HCT116 (cell line): ENCODE measurements at regions not wholly inside any gene's neighbourhood (a gene's known extent, or its start where the extent isn't known, plus 50 kb on each side); places are given as distances from the start of the nearest gene placed in this dataset.

Experiments
- ATAC-seq: fragments of 200-7000 bp; cut with Tn5 transposase; 2 replicates; pipeline ENCODE4 v1.9.1; 2020; ENCODE audit warnings: mild to moderate bottlenecking, moderate library complexity
- BruUV-seq: library from RNA; stranded (reverse); fragments of 400-500 nt; replicated peaks from 2 replicates; lab custom pipeline; 2021; lab: Mats Ljungman, UMichigan
- CTCF ChIA-PET: fragments of 300-600 bp; sonication (Branson Sonifier 250); formaldehyde crosslinking; loops from one replicate; lab custom pipeline; 2021; ENCODE audit warnings: antibody characterized with exemption; lab: Charles Lee
- POLR2A ChIA-PET: fragments of 300-600, 350-600 bp; sonication (Branson Sonifier 250); formaldehyde crosslinking; loops from one replicate; lab custom pipeline; 2021; ENCODE audit warnings: antibody characterized with exemption; lab: Charles Lee
- RAD21 ChIA-PET, 2 experiments: fragments of 300-600 bp; sonication (Branson Sonifier 250); formaldehyde crosslinking; loops; one replicate each; lab custom pipeline; 2023; ENCODE audit warnings: low total read pairs in 2 of 2; ENCODE audit not compliant: uncharacterized antibody in 2 of 2, unreplicated experiment in 2 of 2, low non-redundant PET in 1 of 2; lab: Charles Lee
- DNase-seq: peaks from one replicate; pipeline ENCODE4 v3.0.0-alpha.2; 2010; ENCODE audit warnings: low read depth, low spot score
- H2AFZ ChIP-seq: fragments of 200-600 bp; shearing (Covaris generic), sonication (generic); 2 replicates; pipeline ENCODE4 v1.6.1; 2017; ENCODE audit warnings: low read depth, mixed run types, mixed read lengths, antibody characterized with exemption, low read length; ENCODE audit not compliant: poor library complexity, severe bottlenecking
- H3K27ac ChIP-seq: 2 replicates; pipeline ENCODE4 v1.5.1; 2012; ENCODE audit warnings: low read depth, low read length
- H3K27me3 ChIP-seq: fragments of 200-600 bp; sonication (generic); 2 replicates; pipeline ENCODE4 v1.6.1; 2016; ENCODE audit warnings: mixed run types, low read length, mixed read lengths; ENCODE audit not compliant: insufficient read depth
- H3K36me3 ChIP-seq, 2 experiments: fragments of 200-500 bp in 1 of 2; fragments of 200-600 bp in 1 of 2; sonication (Bioruptor generic) in 1 of 2; sonication (generic) in 1 of 2; 2 replicates each; pipeline versions ENCODE4 v1.5.1 to v1.6.1; 2014 to 2016; ENCODE audit warnings: low read length in 2 of 2, inconsistent platforms in 1 of 2, mixed read lengths in 1 of 2, mixed run types in 1 of 2; ENCODE audit not compliant: insufficient read depth in 2 of 2, control insufficient read depth in 1 of 2
- H3K4me1 ChIP-seq, 2 experiments: fragments of 200-600 bp in 1 of 2; sonication (generic) in 1 of 2; 2 replicates each; pipeline versions ENCODE4 v1.5.1 to v1.6.1; 2012 to 2017; ENCODE audit warnings: low read length in 2 of 2, inconsistent platforms in 1 of 2, mild to moderate bottlenecking in 1 of 2, mixed read lengths in 1 of 2, mixed run types in 1 of 2, moderate library complexity in 1 of 2; ENCODE audit not compliant: insufficient read depth in 2 of 2, control insufficient read depth in 1 of 2
- H3K4me2 ChIP-seq: fragments of 200-600 bp; sonication (generic); 2 replicates; pipeline ENCODE4 v1.6.1; 2017; ENCODE audit warnings: mixed run types, low read length, mixed read lengths
- H3K4me3 ChIP-seq, 2 experiments: fragments of 200-600 bp in 1 of 2; sonication (generic) in 1 of 2; replicated peaks in 1 of 2; 2 replicates each; pipeline ENCODE4 v1.5.1; 2011 to 2016; ENCODE audit warnings: low read length in 2 of 2, control low read depth in 1 of 2, low read depth in 1 of 2, mild to moderate bottlenecking in 1 of 2, mixed read lengths in 1 of 2, mixed run types in 1 of 2
- H3K79me2 ChIP-seq: fragments of 200-600 bp; sonication (generic); 2 replicates; pipeline ENCODE4 v1.6.1; 2017; ENCODE audit warnings: mild to moderate bottlenecking, mixed run types, low read length, moderate library complexity, mixed read lengths; ENCODE audit not compliant: insufficient read depth
- H3K9ac ChIP-seq: fragments of 200-600 bp; sonication (generic); 2 replicates; pipeline ENCODE4 v1.6.1; 2016; ENCODE audit warnings: low read length, mixed read lengths
- H3K9me2 ChIP-seq: fragments of 200-600 bp; sonication (generic), shearing (Covaris generic); 2 replicates; pipeline ENCODE4 v1.6.1; 2017; ENCODE audit warnings: mixed run types, mild to moderate bottlenecking, moderate library complexity; ENCODE audit not compliant: insufficient read depth
- H3K9me3 ChIP-seq, 2 experiments: fragments of 200-500 bp in 1 of 2; fragments of 200-600 bp in 1 of 2; sonication (Bioruptor generic) in 1 of 2; sonication (generic) in 1 of 2; 2 replicates each; pipeline ENCODE4 v1.6.1; 2014 to 2017; ENCODE audit warnings: low read length in 2 of 2, mixed read lengths in 2 of 2, inconsistent platforms in 1 of 2, low read depth in 1 of 2, mild to moderate bottlenecking in 1 of 2, mixed run types in 1 of 2, moderate library complexity in 1 of 2; ENCODE audit not compliant: control insufficient read depth in 1 of 2, insufficient read depth in 1 of 2
- H4K20me1 ChIP-seq: fragments of 200-600 bp; sonication (generic), shearing (Covaris generic); 2 replicates; pipeline ENCODE4 v1.6.1; 2017; ENCODE audit warnings: mixed run types, mild to moderate bottlenecking, moderate library complexity; ENCODE audit not compliant: insufficient read depth
- EGR1 ChIP-seq: IDR thresholded peaks from 2 replicates; pipeline ENCODE4 v1.6.1; 2012; ENCODE audit warnings: low read depth
- ELF1 ChIP-seq: IDR thresholded peaks from 2 replicates; pipeline ENCODE4 v1.6.1; 2012; ENCODE audit warnings: low read depth, borderline replicate concordance
- EZH2 ChIP-seq: fragments of 200-600 bp; sonication (generic); IDR thresholded peaks from 2 replicates; pipeline ENCODE4 v1.6.1; 2017; ENCODE audit warnings: antibody characterized with exemption, mixed run types
- EZH2phosphoT487 ChIP-seq: fragments of 200-600 bp; IDR thresholded peaks from 2 replicates; pipeline ENCODE4 v1.6.1; 2018; ENCODE audit warnings: antibody characterized with exemption, borderline replicate concordance
- JUND ChIP-seq: IDR thresholded peaks from 2 replicates; pipeline ENCODE4 v1.6.1; 2012
- POLR2AphosphoS5 ChIP-seq: IDR thresholded peaks from 2 replicates; pipeline ENCODE4 v1.6.1; 2011; ENCODE audit warnings: mild to moderate bottlenecking, low read depth, low read length, moderate library complexity
- RAD21 ChIP-seq: IDR thresholded peaks from 2 replicates; pipeline ENCODE4 v1.6.1; 2012; ENCODE audit warnings: low read depth, mild to moderate bottlenecking
- SP1 ChIP-seq: IDR thresholded peaks from 2 replicates; pipeline ENCODE4 v1.6.1; 2012; ENCODE audit warnings: low read depth
- SRF ChIP-seq: IDR thresholded peaks from 2 replicates; pipeline ENCODE4 v1.6.1; 2012; ENCODE audit warnings: low read depth
- TCF7L2 ChIP-seq: IDR thresholded peaks from 2 replicates; pipeline ENCODE4 v1.7.0; 2011; ENCODE audit warnings: borderline replicate concordance, inconsistent platforms; ENCODE audit not compliant: insufficient read depth, insufficient read length; ENCODE audit errors: extremely low read depth
- YY1 ChIP-seq: IDR thresholded peaks from 2 replicates; pipeline ENCODE4 v1.6.1; 2011; ENCODE audit warnings: low read length, low read depth, moderate library complexity, mild to moderate bottlenecking; ENCODE audit not compliant: insufficient replicate concordance; ENCODE audit errors: extremely low read depth
- ZFX ChIP-seq: fragments of 450-650 bp; IDR thresholded peaks from 2 replicates; pipeline ENCODE4 v1.6.1; 2017
- ZNF274 ChIP-seq: fragments of 200-500 bp; sonication (Bioruptor generic); IDR thresholded peaks from 2 replicates; pipeline ENCODE4 v1.6.1; 2014; ENCODE audit warnings: mild to moderate bottlenecking, low read depth, low read length, inconsistent platforms
- intact Hi-C: fragments of 100-400 bp; cut with micrococcal nuclease; formaldehyde crosslinking; loops from 2 replicates; pipeline ENCODE4 v1.10.0; 2022
- TF ChIP-seq, protein P1 (sequence below): IDR thresholded peaks from 2 replicates; pipeline ENCODE4 v1.6.1; 2012; ENCODE audit warnings: low read depth
- TF ChIP-seq, protein P2 (sequence below): IDR thresholded peaks from 2 replicates; pipeline ENCODE4 v1.6.1; 2012
- TF ChIP-seq, protein P3 (sequence below): IDR thresholded peaks from 2 replicates; pipeline ENCODE4 v1.6.1; 2011; ENCODE audit warnings: mild to moderate bottlenecking, low read length, moderate library complexity; ENCODE audit not compliant: insufficient replicate concordance; ENCODE audit errors: extremely low read depth
- TF ChIP-seq, protein P4 (sequence below), 3 experiments: fragments of 200-600 bp in 1 of 3; sonication (generic) in 1 of 3; IDR thresholded peaks in 2 of 3; conservative IDR thresholded peaks in 1 of 3; 2 replicates each; pipeline ENCODE4 v1.5.1; 2012 to 2017; ENCODE audit warnings: low read depth in 2 of 3, low read length in 2 of 3, antibody characterized with exemption in 1 of 3, borderline replicate concordance in 1 of 3, control low read depth in 1 of 3, mild to moderate bottlenecking in 1 of 3, mixed read lengths in 1 of 3, mixed run types in 1 of 3, moderate library complexity in 1 of 3; ENCODE audit not compliant: insufficient read depth in 1 of 3
- TF ChIP-seq, protein P5 (sequence below): IDR thresholded peaks from 2 replicates; pipeline ENCODE4 v1.6.1; 2012

DNA sequence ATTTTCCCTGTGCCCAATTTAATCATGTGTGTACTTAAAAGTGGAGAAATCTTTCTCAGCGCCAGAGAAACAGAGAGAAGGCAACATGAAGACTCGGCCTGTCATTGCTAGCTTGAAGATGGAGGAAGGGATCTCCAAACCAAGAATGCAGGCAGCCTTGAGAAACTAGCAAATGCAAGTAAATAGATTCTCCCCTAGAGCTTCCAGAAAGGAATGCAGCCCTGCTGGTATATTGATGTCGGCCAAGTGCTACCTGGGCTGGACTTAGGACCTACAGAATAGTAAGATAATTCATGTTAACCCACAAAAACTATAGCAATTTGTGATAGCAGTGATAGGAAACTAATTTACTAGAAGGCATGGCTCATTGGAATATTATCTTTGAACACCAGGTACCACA is 150.9 kb upstream of the ABI3BP start (continued):
- TF ChIP-seq, protein P1, sequence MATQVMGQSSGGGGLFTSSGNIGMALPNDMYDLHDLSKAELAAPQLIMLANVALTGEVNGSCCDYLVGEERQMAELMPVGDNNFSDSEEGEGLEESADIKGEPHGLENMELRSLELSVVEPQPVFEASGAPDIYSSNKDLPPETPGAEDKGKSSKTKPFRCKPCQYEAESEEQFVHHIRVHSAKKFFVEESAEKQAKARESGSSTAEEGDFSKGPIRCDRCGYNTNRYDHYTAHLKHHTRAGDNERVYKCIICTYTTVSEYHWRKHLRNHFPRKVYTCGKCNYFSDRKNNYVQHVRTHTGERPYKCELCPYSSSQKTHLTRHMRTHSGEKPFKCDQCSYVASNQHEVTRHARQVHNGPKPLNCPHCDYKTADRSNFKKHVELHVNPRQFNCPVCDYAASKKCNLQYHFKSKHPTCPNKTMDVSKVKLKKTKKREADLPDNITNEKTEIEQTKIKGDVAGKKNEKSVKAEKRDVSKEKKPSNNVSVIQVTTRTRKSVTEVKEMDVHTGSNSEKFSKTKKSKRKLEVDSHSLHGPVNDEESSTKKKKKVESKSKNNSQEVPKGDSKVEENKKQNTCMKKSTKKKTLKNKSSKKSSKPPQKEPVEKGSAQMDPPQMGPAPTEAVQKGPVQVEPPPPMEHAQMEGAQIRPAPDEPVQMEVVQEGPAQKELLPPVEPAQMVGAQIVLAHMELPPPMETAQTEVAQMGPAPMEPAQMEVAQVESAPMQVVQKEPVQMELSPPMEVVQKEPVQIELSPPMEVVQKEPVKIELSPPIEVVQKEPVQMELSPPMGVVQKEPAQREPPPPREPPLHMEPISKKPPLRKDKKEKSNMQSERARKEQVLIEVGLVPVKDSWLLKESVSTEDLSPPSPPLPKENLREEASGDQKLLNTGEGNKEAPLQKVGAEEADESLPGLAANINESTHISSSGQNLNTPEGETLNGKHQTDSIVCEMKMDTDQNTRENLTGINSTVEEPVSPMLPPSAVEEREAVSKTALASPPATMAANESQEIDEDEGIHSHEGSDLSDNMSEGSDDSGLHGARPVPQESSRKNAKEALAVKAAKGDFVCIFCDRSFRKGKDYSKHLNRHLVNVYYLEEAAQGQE = no peak
- no peak for TF ChIP-seq SRF
- TF ChIP-seq ZNF274 = no peak
- TF ChIP-seq, protein P2, sequence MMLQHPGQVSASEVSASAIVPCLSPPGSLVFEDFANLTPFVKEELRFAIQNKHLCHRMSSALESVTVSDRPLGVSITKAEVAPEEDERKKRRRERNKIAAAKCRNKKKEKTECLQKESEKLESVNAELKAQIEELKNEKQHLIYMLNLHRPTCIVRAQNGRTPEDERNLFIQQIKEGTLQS = no peak

DNA sequence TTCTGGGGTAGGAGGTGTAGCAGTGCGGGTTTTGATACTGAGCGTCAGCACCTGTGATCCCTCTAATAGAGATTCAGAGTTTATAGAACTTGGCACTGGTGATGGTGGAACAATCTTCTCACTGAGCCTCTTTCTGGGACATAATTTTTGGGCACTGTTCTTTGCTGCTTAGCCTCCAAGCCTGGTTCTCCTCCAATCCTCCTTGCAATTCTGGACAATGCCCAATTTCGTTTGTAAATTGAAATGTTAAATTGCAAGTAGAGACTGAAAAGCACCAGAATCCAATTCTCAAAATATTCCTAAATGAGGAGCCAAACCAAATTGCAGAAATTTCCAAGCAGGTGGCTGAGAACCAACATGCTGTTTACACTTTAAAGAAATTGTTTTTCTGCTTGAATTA is 149.8 kb upstream of the ABI3BP start:
- ATAC-seq (no peak), DNase-seq (no peak)
- Histone ChIP-seq H3K9ac (no peak overlapping the region), H3K27ac (no peak overlapping the region), H3K79me2 (no peaks in the 10 kb centered on the region), H2AFZ (no peak overlapping the region), H3K9me3 (no peaks in the 10 kb centered on the region), H3K4me2 (no peak overlapping the region), H3K27me3 (no peaks in the 10 kb centered on the region), H3K4me3 (no peak overlapping the region), H3K9me2 (no peaks in the 10 kb centered on the region), H4K20me1 (no peaks in the 10 kb centered on the region), H3K4me1 (no peaks in the 10 kb centered on the region), H3K36me3 (no peaks in the 10 kb centered on the region)
- intact Hi-C loops = no loop called here
- ChIA-PET RAD21 (no interaction called here), CTCF (no interaction called here), POLR2A (no interaction called here)
- BruUV-seq = no TSS peak
- no peak for TF ChIP-seq SRF
- TF ChIP-seq, protein P2 = no peak
- TF ChIP-seq ZFX = no peak
- no peak for TF ChIP-seq ZNF274
- TF ChIP-seq, protein P3, sequence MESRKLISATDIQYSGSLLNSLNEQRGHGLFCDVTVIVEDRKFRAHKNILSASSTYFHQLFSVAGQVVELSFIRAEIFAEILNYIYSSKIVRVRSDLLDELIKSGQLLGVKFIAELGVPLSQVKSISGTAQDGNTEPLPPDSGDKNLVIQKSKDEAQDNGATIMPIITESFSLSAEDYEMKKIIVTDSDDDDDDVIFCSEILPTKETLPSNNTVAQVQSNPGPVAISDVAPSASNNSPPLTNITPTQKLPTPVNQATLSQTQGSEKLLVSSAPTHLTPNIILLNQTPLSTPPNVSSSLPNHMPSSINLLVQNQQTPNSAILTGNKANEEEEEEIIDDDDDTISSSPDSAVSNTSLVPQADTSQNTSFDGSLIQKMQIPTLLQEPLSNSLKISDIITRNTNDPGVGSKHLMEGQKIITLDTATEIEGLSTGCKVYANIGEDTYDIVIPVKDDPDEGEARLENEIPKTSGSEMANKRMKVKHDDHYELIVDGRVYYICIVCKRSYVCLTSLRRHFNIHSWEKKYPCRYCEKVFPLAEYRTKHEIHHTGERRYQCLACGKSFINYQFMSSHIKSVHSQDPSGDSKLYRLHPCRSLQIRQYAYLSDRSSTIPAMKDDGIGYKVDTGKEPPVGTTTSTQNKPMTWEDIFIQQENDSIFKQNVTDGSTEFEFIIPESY = no peak
- no peak for TF ChIP-seq TCF7L2
- no peak for TF ChIP-seq RAD21
- TF ChIP-seq EZH2phosphoT487 = no peak
- TF ChIP-seq, protein P4, sequence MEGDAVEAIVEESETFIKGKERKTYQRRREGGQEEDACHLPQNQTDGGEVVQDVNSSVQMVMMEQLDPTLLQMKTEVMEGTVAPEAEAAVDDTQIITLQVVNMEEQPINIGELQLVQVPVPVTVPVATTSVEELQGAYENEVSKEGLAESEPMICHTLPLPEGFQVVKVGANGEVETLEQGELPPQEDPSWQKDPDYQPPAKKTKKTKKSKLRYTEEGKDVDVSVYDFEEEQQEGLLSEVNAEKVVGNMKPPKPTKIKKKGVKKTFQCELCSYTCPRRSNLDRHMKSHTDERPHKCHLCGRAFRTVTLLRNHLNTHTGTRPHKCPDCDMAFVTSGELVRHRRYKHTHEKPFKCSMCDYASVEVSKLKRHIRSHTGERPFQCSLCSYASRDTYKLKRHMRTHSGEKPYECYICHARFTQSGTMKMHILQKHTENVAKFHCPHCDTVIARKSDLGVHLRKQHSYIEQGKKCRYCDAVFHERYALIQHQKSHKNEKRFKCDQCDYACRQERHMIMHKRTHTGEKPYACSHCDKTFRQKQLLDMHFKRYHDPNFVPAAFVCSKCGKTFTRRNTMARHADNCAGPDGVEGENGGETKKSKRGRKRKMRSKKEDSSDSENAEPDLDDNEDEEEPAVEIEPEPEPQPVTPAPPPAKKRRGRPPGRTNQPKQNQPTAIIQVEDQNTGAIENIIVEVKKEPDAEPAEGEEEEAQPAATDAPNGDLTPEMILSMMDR (IDR thresholded peaks at IDR 0.05 in 2 of 3, conservative IDR thresholded peaks at IDR 0.05 in 1 of 3; ENCODE audit: borderline replicate concordance in 1 of 3, insufficient read depth in 1 of 3, low read depth in 2 of 3, low read length in 2 of 3) = no peak
- TF ChIP-seq EGR1 = no peak
- no peak for TF ChIP-seq POLR2AphosphoS5
- TF ChIP-seq EZH2 = no peak
- TF ChIP-seq SP1 = no peak
- no peak for TF ChIP-seq JUND
- TF ChIP-seq YY1 = no peak
- TF ChIP-seq ELF1 = no peak
- TF ChIP-seq, protein P5, sequence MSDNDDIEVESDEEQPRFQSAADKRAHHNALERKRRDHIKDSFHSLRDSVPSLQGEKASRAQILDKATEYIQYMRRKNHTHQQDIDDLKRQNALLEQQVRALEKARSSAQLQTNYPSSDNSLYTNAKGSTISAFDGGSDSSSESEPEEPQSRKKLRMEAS = no peak
